Hepatocyte (in vitro differentiated cells): ENCODE measurements at regions not wholly inside any gene's neighbourhood (a gene's known extent, or its start where the extent isn't known, plus 50 kb on each side); places are given as distances from the start of the nearest gene placed in this dataset.

Experiments used
- CTCF ChIP-seq: fragments of 200-600 bp; sonication (generic); IDR thresholded peaks from 2 replicates; pipeline ENCODE4 v1.5.1; 2016; ENCODE audit warnings: antibody characterized with exemption, mild to moderate bottlenecking; ENCODE audit not compliant: poor library complexity
- EZH2 ChIP-seq: fragments of 200-600 bp; sonication (generic); IDR thresholded peaks from 2 replicates; pipeline ENCODE4 v1.6.1; 2016; ENCODE audit warnings: antibody characterized with exemption, mild to moderate bottlenecking, borderline replicate concordance
- EZH2phosphoT487 ChIP-seq: fragments of 200-600 bp; sonication (generic); IDR thresholded peaks from one replicate; pipeline ENCODE4 v1.6.1; 2018; ENCODE audit warnings: antibody characterized with exemption, mild to moderate bottlenecking, low read depth, moderate library complexity; ENCODE audit not compliant: unreplicated experiment, severe bottlenecking

- TF ChIP-seq CTCF (no peak), EZH2phosphoT487 (no peak), EZH2 (no peak)
These were observed 161.6 kb downstream of the SPATA18 start for GRCh38 chr4:52212702-52213101.
